GM12891 (cell line): ENCODE measurements at regions not wholly inside any gene's neighbourhood (a gene's known extent, or its start where the extent isn't known, plus 50 kb on each side); places are given as distances from the start of the nearest gene placed in this dataset.

ENCODE experiments used
- POLR2A ChIP-seq: IDR thresholded peaks from 2 replicates; pipeline ENCODE4 v1.6.1; 2011; ENCODE audit warnings: low read depth, low read length, control low read depth
- POLR2AphosphoS5 ChIP-seq: IDR thresholded peaks from 2 replicates; pipeline ENCODE4 v1.6.1; 2011; ENCODE audit warnings: low read depth, low read length, control low read depth
- TAF1 ChIP-seq: IDR thresholded peaks from 2 replicates; pipeline ENCODE4 v1.6.1; 2011; ENCODE audit warnings: low read depth, low read length, control low read depth

DNA sequence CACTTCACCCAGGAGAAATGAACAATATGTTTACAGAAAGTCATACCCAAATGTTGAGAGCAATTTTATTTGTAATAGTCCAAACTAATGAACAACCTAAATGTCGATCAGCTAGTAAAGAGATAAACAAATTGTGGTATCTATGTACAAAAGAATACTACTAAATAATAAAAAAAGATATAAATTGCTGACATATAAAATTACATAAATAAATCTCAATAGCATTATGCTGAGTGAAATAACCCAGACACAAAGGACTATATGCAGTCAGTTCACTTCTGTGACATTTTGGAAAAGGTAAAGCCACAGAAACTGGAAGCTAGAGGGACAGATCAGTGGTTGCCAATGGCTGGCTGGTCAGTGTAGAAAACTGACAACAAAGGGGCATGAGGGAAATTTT, 346.0 kb upstream of the PCDH20 start:
- TF ChIP-seq POLR2AphosphoS5: no peak
- TF ChIP-seq TAF1: no peak
- TF ChIP-seq POLR2A: no peak
